ENCODE measurements at regions not wholly inside any gene's neighbourhood (a gene's known extent, or its start where the extent isn't known, plus 50 kb on each side); places are given as distances from the start of the nearest gene placed in this dataset.

DNA sequence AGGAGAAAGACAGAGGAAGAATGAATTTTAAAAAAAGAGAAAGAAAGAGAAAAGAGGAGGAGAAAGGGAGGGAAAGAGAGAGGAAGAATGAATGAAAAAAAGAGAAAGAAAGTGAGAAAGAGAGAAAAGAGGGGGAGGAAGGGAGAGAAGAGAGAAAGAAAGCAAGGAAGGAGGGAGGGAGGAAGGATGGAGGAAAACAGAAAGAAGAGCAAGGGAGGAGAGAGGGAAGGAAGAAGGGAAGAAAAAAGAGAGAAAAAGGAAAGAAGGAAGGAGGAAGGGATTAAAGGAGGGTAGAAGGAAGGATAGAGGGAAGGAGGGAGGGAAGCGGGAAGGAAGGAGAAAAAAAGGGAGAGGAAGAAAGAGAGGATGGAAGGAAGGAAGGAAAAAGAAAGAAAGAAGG is 122.3 kb upstream of the ZNF507 start:
- TF ChIP-seq, protein P1, sequence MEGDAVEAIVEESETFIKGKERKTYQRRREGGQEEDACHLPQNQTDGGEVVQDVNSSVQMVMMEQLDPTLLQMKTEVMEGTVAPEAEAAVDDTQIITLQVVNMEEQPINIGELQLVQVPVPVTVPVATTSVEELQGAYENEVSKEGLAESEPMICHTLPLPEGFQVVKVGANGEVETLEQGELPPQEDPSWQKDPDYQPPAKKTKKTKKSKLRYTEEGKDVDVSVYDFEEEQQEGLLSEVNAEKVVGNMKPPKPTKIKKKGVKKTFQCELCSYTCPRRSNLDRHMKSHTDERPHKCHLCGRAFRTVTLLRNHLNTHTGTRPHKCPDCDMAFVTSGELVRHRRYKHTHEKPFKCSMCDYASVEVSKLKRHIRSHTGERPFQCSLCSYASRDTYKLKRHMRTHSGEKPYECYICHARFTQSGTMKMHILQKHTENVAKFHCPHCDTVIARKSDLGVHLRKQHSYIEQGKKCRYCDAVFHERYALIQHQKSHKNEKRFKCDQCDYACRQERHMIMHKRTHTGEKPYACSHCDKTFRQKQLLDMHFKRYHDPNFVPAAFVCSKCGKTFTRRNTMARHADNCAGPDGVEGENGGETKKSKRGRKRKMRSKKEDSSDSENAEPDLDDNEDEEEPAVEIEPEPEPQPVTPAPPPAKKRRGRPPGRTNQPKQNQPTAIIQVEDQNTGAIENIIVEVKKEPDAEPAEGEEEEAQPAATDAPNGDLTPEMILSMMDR (IDR thresholded peaks at IDR 0.05; ENCODE audit: low read depth, low read length, poor library complexity, severe bottlenecking): no peak
- TF ChIP-seq EZH2phosphoT487 (IDR thresholded peaks at IDR 0.05; ENCODE audit: borderline replicate concordance, low read length): no peak
